Thoracic aorta (tissue), 2 donors: ENCODE measurements at regions not wholly inside any gene's neighbourhood (a gene's known extent, or its start where the extent isn't known, plus 50 kb on each side); places are given as distances from the start of the nearest gene placed in this dataset.

Experiments
- ATAC-seq: fragments of 150-250 bp; one replicate; pipeline ENCODE4 v1.8.0; 2017; ENCODE audit warnings: low read depth; ENCODE audit not compliant: insufficient number of reproducible peaks, low FRiP score
- DNase-seq: peaks from one replicate; pipeline ENCODE4 v3.0.0-alpha.2; 2020; ENCODE audit warnings: low spot score
- H3K27ac ChIP-seq, 2 donors: fragments of 200-600 bp; sonication (generic); 1 replicate in 1 of 2; 2 replicates in 1 of 2; pipeline ENCODE4 v1.5.1; 2016; ENCODE audit warnings: mild to moderate bottlenecking in 2 of 2, moderate library complexity in 2 of 2
- H3K27me3 ChIP-seq: fragments of 200-600 bp; sonication (generic); replicated peaks from 2 replicates; pipeline ENCODE4 v1.6.0; 2016; ENCODE audit warnings: mild to moderate bottlenecking; ENCODE audit not compliant: insufficient read depth
- H3K36me3 ChIP-seq: fragments of 200-600 bp; sonication (generic); one replicate; pipeline ENCODE4 v1.5.1; 2016
- H3K4me1 ChIP-seq, 2 donors: fragments of 200-600 bp; sonication (generic); 1 replicate in 1 of 2; 2 replicates in 1 of 2; pipeline versions ENCODE4 v1.5.1 to v1.6.0; 2016; ENCODE audit warnings: low read depth in 2 of 2, mild to moderate bottlenecking in 1 of 2; ENCODE audit not compliant: control insufficient read depth in 1 of 2
- H3K4me3 ChIP-seq: fragments of 200-600 bp; sonication (generic); 2 replicates; pipeline ENCODE4 v1.5.1; 2016; ENCODE audit warnings: mild to moderate bottlenecking
- H3K9me3 ChIP-seq: fragments of 200-600 bp; sonication (generic); 2 replicates; pipeline ENCODE4 v1.5.1; 2016
- CTCF ChIP-seq: fragments of 200-600 bp; sonication (generic); IDR thresholded peaks from one replicate; pipeline ENCODE4 v1.5.1; 2019; ENCODE audit warnings: antibody characterized with exemption

DNA sequence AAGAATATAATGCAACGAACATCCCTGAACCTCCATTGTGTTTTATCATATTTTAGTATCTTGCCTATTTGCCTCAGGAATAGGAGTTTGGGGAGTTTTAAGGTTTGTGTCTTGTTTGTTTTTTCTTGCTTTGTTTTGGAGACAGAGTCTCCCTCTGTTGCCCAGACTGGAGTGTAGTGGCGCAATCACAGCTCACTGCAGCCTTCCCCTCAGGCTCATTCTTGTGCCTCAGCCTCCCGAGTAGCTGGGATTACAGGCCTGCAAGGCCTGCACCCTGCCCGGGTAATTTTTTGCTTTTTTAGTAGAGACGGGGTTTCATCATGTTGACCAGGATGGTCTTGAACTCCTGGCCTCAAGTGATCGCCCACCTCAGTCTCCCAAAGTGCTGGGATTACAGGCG, 63.3 kb upstream of the CARMIL1 start:
- ATAC-seq (no peak), DNase-seq (no peak)
- Histone ChIP-seq H3K9me3 (no peaks in the 10 kb centered on the region), H3K4me1 (peaks cover 0 to 5% of the 10 kb centered on the region in 2 donors), H3K27ac (no peak overlapping the region), H3K27me3 (no peaks in the 10 kb centered on the region), H3K4me3 (no peak overlapping the region), H3K36me3 (no peaks in the 10 kb centered on the region)
- no peak for TF ChIP-seq CTCF

GRCh38 chr6:25217302-25217701, 61.9 kb upstream of the CARMIL1 start:
- H3K4me1 ChIP-seq, result peaks cover 0 to 5% of the 10 kb centered on the region in 2 donors
- DNase-seq (no peak), ATAC-seq (no peak)
- no peaks in the 10 kb centered on the region for H3K27me3 ChIP-seq
- no peak overlapping the region for H3K4me3 ChIP-seq
- H3K9me3 ChIP-seq, result no peaks in the 10 kb centered on the region
- H3K36me3 ChIP-seq, result no peaks in the 10 kb centered on the region
- no peak overlapping the region for H3K27ac ChIP-seq
- no peak for TF ChIP-seq CTCF

GRCh38 chr6:25217829-25218228, 61.3 kb upstream of the CARMIL1 start:
- Histone ChIP-seq H3K27me3 (no peaks in the 10 kb centered on the region), H3K4me1 (peaks cover 0 to 6% of the 10 kb centered on the region in 2 donors), H3K36me3 (no peaks in the 10 kb centered on the region), H3K4me3 (no peak overlapping the region), H3K27ac (no peak overlapping the region), H3K9me3 (no peaks in the 10 kb centered on the region)
- ATAC-seq (no peak), DNase-seq (no peak)
- TF ChIP-seq CTCF, result no peak

DNA sequence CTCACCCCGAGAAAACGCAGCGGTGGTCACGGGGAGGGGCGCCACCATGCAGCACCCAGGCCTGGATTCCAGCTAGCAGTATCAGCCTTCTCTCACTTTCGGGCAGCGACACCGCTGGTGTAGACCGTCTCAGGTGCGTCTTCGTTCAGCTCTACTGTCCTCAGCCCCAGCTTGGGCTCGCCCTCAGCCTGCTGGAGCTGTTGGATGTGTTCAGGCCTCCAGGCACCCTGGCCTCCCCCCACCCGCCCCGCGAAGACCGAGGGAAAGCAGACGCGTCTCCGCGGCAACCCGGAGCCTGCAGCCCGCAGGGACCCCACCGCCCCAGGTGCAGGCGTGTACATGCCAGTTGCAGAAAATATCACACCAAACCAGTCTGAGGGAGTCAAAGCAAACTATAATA, 60.8 kb upstream of the CARMIL1 start:
- H3K27ac ChIP-seq, result no peak overlapping the region
- no peak overlapping the region for H3K4me3 ChIP-seq
- no peaks in the 10 kb centered on the region for H3K9me3 ChIP-seq
- no peaks in the 10 kb centered on the region for H3K27me3 ChIP-seq
- no peak for TF ChIP-seq CTCF
- no peaks in the 10 kb centered on the region for H3K36me3 ChIP-seq
- peaks cover 3 to 12% of the 10 kb centered on the region in 2 donors for H3K4me1 ChIP-seq
- DNase-seq (no peak), ATAC-seq (no peak)

- Histone ChIP-seq H3K4me1 (peaks cover 6 to 17% of the 10 kb centered on the region in 2 donors), H3K4me3 (no peak overlapping the region), H3K9me3 (no peaks in the 10 kb centered on the region), H3K36me3 (no peaks in the 10 kb centered on the region), H3K27ac (no peak overlapping the region), H3K27me3 (no peaks in the 10 kb centered on the region)
- DNase-seq (no peak), ATAC-seq (no peak)
- TF ChIP-seq CTCF, result no peak
Measured at GRCh38 chr6:25219216-25219916, 59.8 kb upstream of the CARMIL1 start.
